Smooth muscle cell (in vitro differentiated cells): ENCODE measurements at regions not wholly inside any gene's neighbourhood (a gene's known extent, or its start where the extent isn't known, plus 50 kb on each side); places are given as distances from the start of the nearest gene placed in this dataset.
"Not testable (repeated sequence)": the region's sequence is repeated elsewhere in the genome, so short reads cannot be mapped to it uniquely, and the experiment has no call there.

Source experiments
- DNase-seq: peaks from one replicate; lab custom pipeline; 2025; ENCODE audit not compliant: unreplicated experiment; lab: John Stamatoyannopoulos, UW
- H2AFZ ChIP-seq: fragments of 200-600 bp; sonication (generic); 2 replicates; pipeline ENCODE4 v1.6.0; 2016; ENCODE audit warnings: antibody characterized with exemption, low read depth, mild to moderate bottlenecking
- H3F3A ChIP-seq: fragments of 200-600 bp; sonication (generic); 2 replicates; pipeline ENCODE4 v1.6.0; 2017; ENCODE audit warnings: antibody characterized with exemption, low read depth
- H3K27ac ChIP-seq: fragments of 200-600 bp; sonication (generic); 2 replicates; pipeline ENCODE4 v1.5.1; 2016; ENCODE audit warnings: low read depth, mild to moderate bottlenecking
- H3K27me3 ChIP-seq: fragments of 200-600 bp; sonication (generic); 2 replicates; pipeline ENCODE4 v1.6.1; 2016; ENCODE audit warnings: low read depth, mild to moderate bottlenecking
- H3K36me3 ChIP-seq: fragments of 200-600 bp; sonication (generic); 2 replicates; pipeline ENCODE4 v1.5.1; 2016; ENCODE audit warnings: low read depth
- H3K4me1 ChIP-seq: fragments of 200-600 bp; sonication (generic); 2 replicates; pipeline ENCODE4 v1.5.1; 2016; ENCODE audit warnings: low read depth
- H3K4me2 ChIP-seq: fragments of 200-600 bp; sonication (generic); 2 replicates; pipeline ENCODE4 v1.6.0; 2016; ENCODE audit warnings: mild to moderate bottlenecking
- H3K4me3 ChIP-seq: fragments of 200-600 bp; sonication (generic); 2 replicates; pipeline ENCODE4 v1.5.1; 2016; ENCODE audit warnings: mild to moderate bottlenecking
- H3K79me2 ChIP-seq: fragments of 200-600 bp; sonication (generic); 2 replicates; pipeline ENCODE4 v1.6.0; 2016; ENCODE audit warnings: low read depth, mild to moderate bottlenecking
- H3K9ac ChIP-seq: fragments of 200-600 bp; sonication (generic); 2 replicates; pipeline ENCODE4 v1.6.0; 2016; ENCODE audit warnings: low read depth
- H3K9me3 ChIP-seq: fragments of 200-600 bp; sonication (generic); replicated peaks from 2 replicates; pipeline ENCODE4 v1.5.1; 2016; ENCODE audit warnings: low read depth
- H4K20me1 ChIP-seq: fragments of 200-600 bp; sonication (generic); 2 replicates; pipeline ENCODE4 v1.6.0; 2016; ENCODE audit warnings: low read depth
- WGBS: methylation state at CpG from one replicate; pipeline ENCODE4 v1.1.7; 2016; ENCODE audit warnings: low lambda C conversion rate; 5-methylcytosine and 5-hydroxymethylcytosine counted together
- TF ChIP-seq, protein P1 (sequence below): fragments of 200-600 bp; sonication (generic); IDR thresholded peaks from 2 replicates; pipeline ENCODE4 v1.5.1; 2017; ENCODE audit warnings: borderline replicate concordance, mild to moderate bottlenecking, antibody characterized with exemption; ENCODE audit not compliant: insufficient read depth, poor library complexity, severe bottlenecking

GRCh38 chr2:144624451-144624850 lies 104.5 kb upstream of the ZEB2 start:
- WGBS = 84% methylated on average over 4 of the region's 4 CpGs
- H3K4me2 ChIP-seq = no peak overlapping the region

DNA sequence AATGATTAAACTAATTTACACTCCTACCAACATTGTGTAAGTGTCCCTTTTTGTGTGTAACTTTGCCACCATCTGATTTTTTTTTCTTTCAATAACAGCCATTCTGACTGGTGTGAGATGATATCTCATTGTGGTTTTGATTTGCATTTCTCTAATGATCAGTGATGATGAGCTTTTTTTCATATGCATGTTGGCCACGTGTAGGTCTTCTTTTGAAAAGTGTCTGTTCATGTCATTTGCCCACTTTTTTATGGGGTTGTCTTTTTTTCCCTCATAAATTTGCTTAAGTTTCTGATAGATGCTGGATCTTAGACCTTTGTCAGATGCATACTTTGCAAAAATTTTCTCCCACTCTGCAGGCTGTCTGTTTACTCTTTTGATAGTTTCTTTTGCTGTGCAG lies 102.5 kb upstream of the ZEB2 start:
- not testable (repeated sequence) for H3K27ac ChIP-seq, H3K4me1 ChIP-seq, H4K20me1 ChIP-seq, H2AFZ ChIP-seq, H3K9ac ChIP-seq, DNase-seq, H3K27me3 ChIP-seq, H3K79me2 ChIP-seq, H3K36me3 ChIP-seq, H3K9me3 ChIP-seq, H3F3A ChIP-seq, H3K4me3 ChIP-seq, H3K4me2 ChIP-seq
- 90% methylated on average over 1 of the region's 1 CpG for WGBS

More at GRCh38 chr2:144624451-144624850, 104.5 kb upstream of the ZEB2 start:
- H3K9ac ChIP-seq = no peak overlapping the region
- no peaks in the 10 kb centered on the region for H3K36me3 ChIP-seq
- no peak overlapping the region for H3K27ac ChIP-seq
- TF ChIP-seq, protein P1, sequence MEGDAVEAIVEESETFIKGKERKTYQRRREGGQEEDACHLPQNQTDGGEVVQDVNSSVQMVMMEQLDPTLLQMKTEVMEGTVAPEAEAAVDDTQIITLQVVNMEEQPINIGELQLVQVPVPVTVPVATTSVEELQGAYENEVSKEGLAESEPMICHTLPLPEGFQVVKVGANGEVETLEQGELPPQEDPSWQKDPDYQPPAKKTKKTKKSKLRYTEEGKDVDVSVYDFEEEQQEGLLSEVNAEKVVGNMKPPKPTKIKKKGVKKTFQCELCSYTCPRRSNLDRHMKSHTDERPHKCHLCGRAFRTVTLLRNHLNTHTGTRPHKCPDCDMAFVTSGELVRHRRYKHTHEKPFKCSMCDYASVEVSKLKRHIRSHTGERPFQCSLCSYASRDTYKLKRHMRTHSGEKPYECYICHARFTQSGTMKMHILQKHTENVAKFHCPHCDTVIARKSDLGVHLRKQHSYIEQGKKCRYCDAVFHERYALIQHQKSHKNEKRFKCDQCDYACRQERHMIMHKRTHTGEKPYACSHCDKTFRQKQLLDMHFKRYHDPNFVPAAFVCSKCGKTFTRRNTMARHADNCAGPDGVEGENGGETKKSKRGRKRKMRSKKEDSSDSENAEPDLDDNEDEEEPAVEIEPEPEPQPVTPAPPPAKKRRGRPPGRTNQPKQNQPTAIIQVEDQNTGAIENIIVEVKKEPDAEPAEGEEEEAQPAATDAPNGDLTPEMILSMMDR = no peak
- no peaks in the 10 kb centered on the region for H3K27me3 ChIP-seq
- H3K4me3 ChIP-seq = no peak overlapping the region
- no peak for DNase-seq
- no peaks in the 10 kb centered on the region for H3F3A ChIP-seq
- no peak overlapping the region for H2AFZ ChIP-seq
- H3K9me3 ChIP-seq = no peaks in the 10 kb centered on the region
- no peaks in the 10 kb centered on the region for H4K20me1 ChIP-seq
- H3K79me2 ChIP-seq = no peaks in the 10 kb centered on the region
- H3K4me1 ChIP-seq = no peaks in the 10 kb centered on the region

GRCh38 chr2:144621266-144621665 lies 101.3 kb upstream of the ZEB2 start:
- no peak for DNase-seq
- Histone ChIP-seq H3K9me3 (no peaks in the 10 kb centered on the region), H4K20me1 (no peaks in the 10 kb centered on the region), H2AFZ (peak overlapping the region; percentile 4), H3K4me3 (no peak overlapping the region), H3K4me1 (no peaks in the 10 kb centered on the region), H3K9ac (no peak overlapping the region), H3K27me3 (no peaks in the 10 kb centered on the region), H3K27ac (peak overlapping the region; percentile 6), H3K79me2 (no peaks in the 10 kb centered on the region), H3K36me3 (no peaks in the 10 kb centered on the region), H3F3A (no peaks in the 10 kb centered on the region), H3K4me2 (no peak overlapping the region)
- WGBS = 97% methylated on average over 3 of the region's 3 CpGs
- TF ChIP-seq, protein P1 = no peak

GRCh38 chr2:144619760-144620159 lies 99.8 kb upstream of the ZEB2 start:
- Histone ChIP-seq H3K36me3 (no peaks in the 10 kb centered on the region), H3K27ac (no peak overlapping the region), H2AFZ (no peak overlapping the region), H3K79me2 (no peaks in the 10 kb centered on the region), H3K4me2 (no peak overlapping the region), H3K4me3 (no peak overlapping the region), H3K9ac (no peak overlapping the region), H3K9me3 (no peaks in the 10 kb centered on the region), H3K4me1 (no peaks in the 10 kb centered on the region), H3F3A (no peaks in the 10 kb centered on the region), H3K27me3 (no peaks in the 10 kb centered on the region), H4K20me1 (no peaks in the 10 kb centered on the region)
- no peak for DNase-seq
- WGBS = 62% methylated on average over 3 of the region's 3 CpGs
- TF ChIP-seq, protein P1 = no peak

DNA sequence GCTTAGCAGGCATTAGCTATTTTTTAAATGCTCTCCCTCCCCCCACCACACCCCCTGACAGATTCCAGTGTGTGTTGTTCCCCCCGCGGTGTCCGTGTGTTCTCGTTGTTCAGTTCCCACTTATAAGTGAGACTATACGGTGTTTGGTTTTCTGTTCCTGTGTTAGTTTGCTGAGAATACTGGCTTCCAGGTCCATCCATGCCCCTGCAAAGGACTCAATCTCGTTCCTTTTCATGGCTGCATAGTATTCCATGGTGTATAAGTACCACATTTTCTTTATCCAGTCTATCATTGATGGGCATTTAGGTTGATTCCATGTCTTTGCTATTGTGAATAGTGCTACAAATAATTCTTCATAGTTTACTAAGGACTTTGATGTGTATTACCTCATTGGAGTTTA lies 97.3 kb upstream of the ZEB2 start:
- not testable (repeated sequence) for H3K9ac ChIP-seq, H2AFZ ChIP-seq, H3K4me2 ChIP-seq, H4K20me1 ChIP-seq, H3K4me3 ChIP-seq, H3K36me3 ChIP-seq, H3F3A ChIP-seq, H3K9me3 ChIP-seq, H3K4me1 ChIP-seq, H3K27me3 ChIP-seq, DNase-seq, H3K27ac ChIP-seq, H3K79me2 ChIP-seq
- WGBS = 99% methylated on average over 6 of the region's 6 CpGs
